ENCODE measurements at regions not wholly inside any gene's neighbourhood (a gene's known extent, or its start where the extent isn't known, plus 50 kb on each side); places are given as distances from the start of the nearest gene placed in this dataset.
A peak's percentile ranks its signal among the peaks of the same experiment; 100 is the strongest.

GRCh38 chr14:21724090-21724973 lies 50.7 kb upstream of the OR4E1 start:
- Histone ChIP-seq H3K9me3 (ENCODE audit: insufficient read depth in 2 of 2, low read depth in 1 of 2, low read length in 1 of 2) (no peaks in the 10 kb centered on the region), H3K79me2 (ENCODE audit: control insufficient read depth in 1 of 2, insufficient read depth in 2 of 2, low read length in 2 of 2) (no peaks in the 10 kb centered on the region), H3K36me3 (ENCODE audit: control insufficient read depth in 2 of 4, insufficient read depth in 4 of 4, low read length in 3 of 4) (no peaks in the 10 kb centered on the region), H3K23me2 (ENCODE audit: low read depth, low read length) (no peaks in the 10 kb centered on the region; the same call in 1 of the 2 replicates), H3K4me3 (ENCODE audit: extremely low read depth in 1 of 4, insufficient read depth in 2 of 4, low read depth in 3 of 4, low read length in 4 of 4) (no peak overlapping the region), H2BK12ac (ENCODE audit: low read depth, low read length) (no peak overlapping the region), H2BK15ac (ENCODE audit: low read length) (no peak overlapping the region), H3K56ac (replicated peaks; ENCODE audit: insufficient read length, low read depth, low read length) (no peak overlapping the region), H4K8ac (ENCODE audit: extremely low read depth, insufficient read depth, low read length) (no peak overlapping the region), H2BK120ac (replicated peaks; ENCODE audit: low read depth, low read length) (no peak overlapping the region), H2BK5ac (ENCODE audit: low read depth, low read length) (no peak overlapping the region), H2AFZ (ENCODE audit: low read length) (peak overlapping the region; percentile 83; the same call in 1 of the 2 replicates), H3K79me1 (ENCODE audit: low read depth, low read length) (no peaks in the 10 kb centered on the region), H4K91ac (replicated peaks; ENCODE audit: insufficient read length, low read length) (no peak overlapping the region), H3K18ac (ENCODE audit: extremely low read depth, low read length) (no peak overlapping the region), H3K14ac (ENCODE audit: insufficient read length) (no peak overlapping the region), H2BK20ac (ENCODE audit: low read length) (no peak overlapping the region), H3K23ac (ENCODE audit: insufficient read length) (no peak overlapping the region), H3K4me2 (ENCODE audit: insufficient read depth in 1 of 2, low read depth in 2 of 2, low read length in 2 of 2) (no peak overlapping the region), H2AK5ac (ENCODE audit: low read depth, low read length) (no peak overlapping the region), H3K27me3 (replicated peaks in 1 of 4; ENCODE audit: control insufficient read depth in 3 of 4, extremely low read depth in 1 of 4, insufficient read depth in 3 of 4, low read length in 3 of 4) (no peaks in the 10 kb centered on the region), H4K5ac (ENCODE audit: insufficient read length, low read depth, low read length) (no peak overlapping the region), H3K4me1 (replicated peaks in 1 of 4; ENCODE audit: control insufficient read depth in 3 of 4, insufficient read depth in 4 of 4, low read length in 3 of 4) (no peaks in the 10 kb centered on the region), H4K20me1 (replicated peaks in 1 of 2; ENCODE audit: control insufficient read depth in 1 of 2, insufficient read depth in 2 of 2, low read length in 2 of 2) (no peaks in the 10 kb centered on the region), H3K27ac (ENCODE audit: low read depth, low read length) (no peak overlapping the region), H3K9ac (replicated peaks in 1 of 4; ENCODE audit: extremely low read depth in 1 of 4, low read depth in 3 of 4, low read length in 3 of 4) (no peak overlapping the region), H3K4ac (replicated peaks; ENCODE audit: insufficient read length, low read depth, low read length) (no peak overlapping the region)
- ChIA-PET CTCF (ENCODE audit: partially characterized antibody) (interaction anchor here (0.7 to 5.1 kb wide), 34 partner anchors 7 to 267 kb away, joined by 3 to 57 read pairs (median 4); no protein-coding TSS in a partner anchor), POLR2A (ENCODE audit: partially characterized antibody) (no interaction called here)
- FAIRE-seq, result no peak
- WGBS, 2 experiments (ENCODE audit: extremely low coverage in 1 of 2, insufficient coverage in 1 of 2, insufficient read length in 1 of 2, insufficient replicate concordance in 2 of 2, low coverage in 1 of 2, low lambda C conversion rate in 2 of 2, missing lambda C conversion rate in 1 of 2), result 84% methylated on average over 8 of the region's 8 CpGs; no CpG with 5 or more reads in 1 of the 2 experiments
- no peak for DNase-seq (ENCODE audit: low read depth in 1 of 2, low spot score in 2 of 2)
- TF ChIP-seq YY1 (IDR thresholded peaks at IDR 0.05; ENCODE audit: low read depth, low read length), result no peak
- no peak for TF ChIP-seq KDM4A (IDR thresholded peaks at IDR 0.05; ENCODE audit: low read depth, low read length, severe bottlenecking)
- no peak for TF ChIP-seq CEBPB (IDR thresholded peaks at IDR 0.05; ENCODE audit: low read depth, low read length)
- TF ChIP-seq CTBP2 (IDR thresholded peaks at IDR 0.05; ENCODE audit: borderline replicate concordance, insufficient read depth, insufficient read length, low read length), result no peak
- TF ChIP-seq RBBP5 (IDR thresholded peaks at IDR 0.05; ENCODE audit: borderline replicate concordance, low read depth, low read length), result no peak
- TF ChIP-seq SP4 (IDR thresholded peaks at IDR 0.05; ENCODE audit: low read length), result no peak
- no peak for TF ChIP-seq TAF7 (optimal IDR thresholded peaks at IDR 0.05; ENCODE audit: borderline replicate concordance, low read depth, low read length)
- TF ChIP-seq SIX5 (IDR thresholded peaks at IDR 0.05; ENCODE audit: low read depth, low read length), result no peak
- no peak for TF ChIP-seq RXRA (IDR thresholded peaks at IDR 0.05; ENCODE audit: insufficient read depth, low read depth, low read length)
- no peak for TF ChIP-seq POLR2AphosphoS5 (IDR thresholded peaks at IDR 0.05; ENCODE audit: low read depth, low read length)
- TF ChIP-seq USF2 (IDR thresholded peaks at IDR 0.05; ENCODE audit: low read length), result no peak
- no peak for TF ChIP-seq CHD2 (IDR thresholded peaks at IDR 0.05; ENCODE audit: low read length)
